ENCODE measurements at regions not wholly inside any gene's neighbourhood (a gene's known extent, or its start where the extent isn't known, plus 50 kb on each side); places are given as distances from the start of the nearest gene placed in this dataset.

GRCh38 chr13:110097013-110097412 lies 209.9 kb downstream of the COL4A1 start:
- H3K4me1 ChIP-seq, result peaks cover 8% of the 10 kb centered on the region in 2 donors
- TF ChIP-seq CTCF (IDR thresholded peaks at IDR 0.05) (no peak), POLR2A (IDR thresholded peaks at IDR 0.05) (no peak), POLR2AphosphoS5 (IDR thresholded peaks at IDR 0.05) (no peak)
- H3K27ac ChIP-seq, result peak overlapping the region in 1 of 2 donors; percentile 96
- intact Hi-C loops (cut with DNase I; ENCODE audit: low total_unique reads), result no loop called here
- no peak overlapping the region for H3K4me3 ChIP-seq
- no peaks in the 10 kb centered on the region for H3K27me3 ChIP-seq
- DNase-seq (ENCODE audit: low spot score in 2 of 2), result no peak
- H3K9me3 ChIP-seq, result no peaks in the 10 kb centered on the region
- H3K36me3 ChIP-seq, result no peaks in the 10 kb centered on the region

- H3K36me3 ChIP-seq, result no peaks in the 10 kb centered on the region
- H3K27ac ChIP-seq, result peak overlapping the region; percentile 20 to 96
- no peaks in the 10 kb centered on the region for H3K9me3 ChIP-seq
- peaks cover 8% of the 10 kb centered on the region in 2 donors for H3K4me1 ChIP-seq
- DNase-seq (ENCODE audit: low spot score in 2 of 2), result no peak
- no peak overlapping the region for H3K4me3 ChIP-seq
- intact Hi-C loops (cut with DNase I; ENCODE audit: low total_unique reads), result no loop called here
- TF ChIP-seq POLR2A (IDR thresholded peaks at IDR 0.05) (no peak), POLR2AphosphoS5 (IDR thresholded peaks at IDR 0.05) (no peak), CTCF (IDR thresholded peaks at IDR 0.05) (no peak)
- H3K27me3 ChIP-seq, result no peaks in the 10 kb centered on the region
These were observed 214.1 kb downstream of the COL4A1 start for GRCh38 chr13:110092831-110093247.

GRCh38 chr13:110089815-110090214 lies 217.1 kb downstream of the COL4A1 start:
- H3K36me3 ChIP-seq, result no peaks in the 10 kb centered on the region
- no peak overlapping the region for H3K27ac ChIP-seq
- no peaks in the 10 kb centered on the region for H3K27me3 ChIP-seq
- peaks cover 0 to 13% of the 10 kb centered on the region in 2 donors for H3K9me3 ChIP-seq
- TF ChIP-seq CTCF (IDR thresholded peaks at IDR 0.05), result no peak
- TF ChIP-seq POLR2A (IDR thresholded peaks at IDR 0.05), result no peak
- no peak for TF ChIP-seq POLR2AphosphoS5 (IDR thresholded peaks at IDR 0.05)
- intact Hi-C loops (cut with DNase I; ENCODE audit: low total_unique reads), result no loop called here
- DNase-seq (ENCODE audit: low spot score in 2 of 2), result no peak
- H3K4me1 ChIP-seq, result peaks cover 0 to 5% of the 10 kb centered on the region in 2 donors
- H3K4me3 ChIP-seq, result no peak overlapping the region

- intact Hi-C loops (cut with DNase I; ENCODE audit: low total_unique reads), result no loop called here
- Histone ChIP-seq H3K27me3 (no peaks in the 10 kb centered on the region), H3K9me3 (peaks cover 0 to 13% of the 10 kb centered on the region in 2 donors), H3K4me3 (no peak overlapping the region), H3K4me1 (peaks cover 0 to 1% of the 10 kb centered on the region in 2 donors), H3K36me3 (no peaks in the 10 kb centered on the region), H3K27ac (no peak overlapping the region)
- TF ChIP-seq POLR2AphosphoS5 (IDR thresholded peaks at IDR 0.05), result no peak
- TF ChIP-seq CTCF (IDR thresholded peaks at IDR 0.05), result no peak
- no peak for TF ChIP-seq POLR2A (IDR thresholded peaks at IDR 0.05)
- no peak for DNase-seq (ENCODE audit: low spot score in 2 of 2)
These were observed 217.9 kb downstream of the COL4A1 start for GRCh38 chr13:110089100-110089499.

- TF ChIP-seq CTCF (IDR thresholded peaks at IDR 0.05) (no peak), POLR2AphosphoS5 (IDR thresholded peaks at IDR 0.05) (no peak), POLR2A (IDR thresholded peaks at IDR 0.05) (no peak)
- no peaks in the 10 kb centered on the region for H3K36me3 ChIP-seq
- intact Hi-C loops (cut with DNase I; ENCODE audit: low total_unique reads), result no loop called here
- no peaks in the 10 kb centered on the region for H3K4me1 ChIP-seq
- peaks cover 0 to 4% of the 10 kb centered on the region in 2 donors for H3K9me3 ChIP-seq
- H3K4me3 ChIP-seq, result no peak overlapping the region
- no peak for DNase-seq (ENCODE audit: low spot score in 2 of 2)
- no peak overlapping the region for H3K27ac ChIP-seq
- no peaks in the 10 kb centered on the region for H3K27me3 ChIP-seq
These were observed 233.0 kb downstream of the COL4A1 start for GRCh38 chr13:110073982-110074381.
